Fibroblast of villous mesenchyme (primary cell): ENCODE measurements at regions not wholly inside any gene's neighbourhood (a gene's known extent, or its start where the extent isn't known, plus 50 kb on each side); places are given as distances from the start of the nearest gene placed in this dataset.
A peak's percentile ranks its signal among the peaks of the same experiment; 100 is the strongest.

ENCODE experiments used
- DNase-seq: peaks from one replicate; pipeline ENCODE4 v3.0.0-alpha.2; 2010; ENCODE audit warnings: low read depth
- H3K4me3 ChIP-seq: 2 replicates; pipeline ENCODE4 v1.5.1; 2011; ENCODE audit warnings: low read depth, mild to moderate bottlenecking, low read length
- CTCF ChIP-seq: IDR thresholded peaks from 2 replicates; pipeline ENCODE4 v1.5.1; 2012; ENCODE audit warnings: low read depth, mild to moderate bottlenecking, low read length; ENCODE audit not compliant: insufficient read depth

DNA sequence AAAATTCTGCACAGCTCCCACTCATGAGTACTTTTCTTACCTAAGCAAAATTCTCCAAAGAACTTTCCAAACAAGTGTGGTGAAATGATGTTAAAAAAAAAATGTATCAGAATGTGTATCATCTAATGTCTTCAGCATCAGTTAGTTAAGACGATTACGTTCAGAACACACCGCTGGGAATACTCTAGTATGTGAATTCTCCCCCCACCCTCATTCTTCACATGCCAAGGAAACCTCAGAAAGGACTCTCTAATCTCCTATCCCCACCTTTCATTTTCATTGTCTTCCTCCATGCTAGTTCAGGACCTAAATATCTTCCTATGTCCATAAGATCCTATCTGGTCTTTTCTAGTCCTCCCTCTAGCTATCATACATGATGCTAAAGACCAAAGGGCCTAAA, 457.4 kb downstream of the SHQ1 start:
- H3K4me3 ChIP-seq = no peak overlapping the region
- TF ChIP-seq CTCF = no peak
- no peak for DNase-seq

DNA sequence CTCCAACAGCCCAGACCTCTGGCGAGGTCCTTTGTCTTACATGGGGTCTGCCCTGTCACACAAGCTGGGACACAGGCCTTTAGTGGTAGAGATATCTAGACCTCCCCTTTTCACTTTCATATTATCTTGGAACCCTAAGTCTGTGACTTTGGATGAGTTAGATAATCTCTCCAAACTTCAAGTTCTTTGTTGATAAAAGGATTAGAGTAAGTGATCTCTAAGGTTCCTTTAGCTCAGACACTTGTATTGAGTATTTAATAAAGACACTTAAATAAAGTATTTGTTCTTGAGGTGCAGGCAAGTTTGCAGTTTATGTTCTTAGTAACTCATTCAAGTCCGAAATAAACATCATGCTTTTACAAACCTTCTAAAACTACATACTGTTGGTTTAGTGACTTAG, 459.6 kb downstream of the SHQ1 start:
- no peak overlapping the region for H3K4me3 ChIP-seq
- no peak for TF ChIP-seq CTCF
- DNase-seq = no peak

DNA sequence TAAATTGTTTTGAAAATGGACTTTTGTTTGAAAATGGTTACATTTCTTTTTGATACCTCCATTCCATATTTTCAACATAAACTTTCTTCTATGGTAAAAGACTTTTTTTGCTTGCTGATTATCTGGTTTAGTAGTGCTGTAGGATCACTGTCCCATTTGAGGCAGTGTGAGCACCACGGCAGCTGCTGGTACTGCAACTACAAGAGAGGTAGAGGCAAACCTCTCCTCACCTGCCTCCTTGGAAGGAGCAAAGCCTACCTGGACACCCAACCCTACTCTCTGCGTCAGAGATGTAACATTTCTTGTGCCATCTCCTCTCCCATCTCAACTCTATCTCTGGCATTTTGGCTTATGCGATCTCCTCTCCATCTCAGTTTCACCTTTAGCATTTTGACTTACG, 460.1 kb downstream of the SHQ1 start:
- DNase-seq = no peak
- H3K4me3 ChIP-seq = no peak overlapping the region
- no peak for TF ChIP-seq CTCF

DNA sequence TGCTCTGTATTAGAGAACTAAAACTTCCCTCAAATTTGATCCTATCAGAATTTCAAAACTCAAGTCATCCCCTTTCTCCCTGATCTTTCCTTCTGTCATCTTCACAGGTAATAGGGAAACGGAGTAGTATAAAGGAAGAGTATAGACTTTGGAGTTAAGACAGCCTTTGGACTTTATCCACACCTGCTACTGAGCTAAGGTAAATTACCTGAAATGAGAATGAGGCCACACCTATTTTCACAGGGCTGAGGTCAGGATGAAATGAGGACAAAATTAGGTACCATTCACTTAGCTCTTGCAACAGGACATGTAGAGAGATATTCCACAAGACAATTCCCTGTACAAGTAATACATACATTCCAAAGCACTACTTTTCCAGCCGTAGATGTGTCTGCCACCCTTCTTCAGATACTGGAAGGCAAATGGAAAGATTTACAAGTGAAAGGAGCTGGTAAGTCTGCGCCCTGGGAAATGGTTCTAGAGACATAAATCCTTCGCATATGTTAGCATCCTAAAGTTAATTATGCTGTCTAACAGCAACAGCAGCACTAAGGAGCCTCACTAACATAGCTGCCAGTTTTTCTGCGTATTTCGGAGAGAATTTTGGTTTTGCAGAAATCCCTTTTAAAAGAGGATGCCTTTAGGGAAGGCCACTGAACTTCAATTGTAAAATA, 461.8 kb downstream of the SHQ1 start:
- DNase-seq = no peak
- no peak for TF ChIP-seq CTCF
- no peak overlapping the region for H3K4me3 ChIP-seq

- no peak for DNase-seq
- no peak overlapping the region for H3K4me3 ChIP-seq
- TF ChIP-seq CTCF = no peak
Observed at GRCh38 chr3:72385167-72385566, 463.1 kb downstream of the SHQ1 start.

- TF ChIP-seq CTCF = no peak
- peak; percentile 23 for DNase-seq
- H3K4me3 ChIP-seq = no peak overlapping the region
Observed at GRCh38 chr3:72384602-72385001, 463.6 kb downstream of the SHQ1 start.

- no peak for TF ChIP-seq CTCF
- H3K4me3 ChIP-seq = no peak overlapping the region
Observed at GRCh38 chr3:72383883-72384282, 464.4 kb downstream of the SHQ1 start.

More at GRCh38 chr3:72383883-72384282, 464.4 kb downstream of the SHQ1 start:
- no peak for DNase-seq
